Left ventricle myocardium inferior (tissue), 1 donor: ENCODE measurements at regions not wholly inside any gene's neighbourhood (a gene's known extent, or its start where the extent isn't known, plus 50 kb on each side); places are given as distances from the start of the nearest gene placed in this dataset.

Source experiments
- DNase-seq: peaks from one replicate; pipeline ENCODE4 v3.0.0-alpha.2; 2020
- H3K27ac ChIP-seq: fragments of 200-600 bp; replicated peaks from 2 replicates; pipeline ENCODE4 v1.8.0; 2021
- H3K27me3 ChIP-seq: fragments of 200-600 bp; 2 replicates; pipeline ENCODE4 v1.8.0; 2021; ENCODE audit warnings: low read depth
- H3K36me3 ChIP-seq: fragments of 200-600 bp; 2 replicates; pipeline ENCODE4 v1.8.0; 2021
- H3K4me1 ChIP-seq: fragments of 200-600 bp; 2 replicates; pipeline ENCODE4 v1.8.0; 2021
- H3K4me3 ChIP-seq: fragments of 200-600 bp; 2 replicates; pipeline ENCODE4 v1.8.0; 2021; ENCODE audit warnings: mild to moderate bottlenecking, moderate library complexity
- H3K9me3 ChIP-seq: fragments of 200-600 bp; replicated peaks from 2 replicates; pipeline ENCODE4 v1.8.0; 2021
- CTCF ChIP-seq: fragments of 200-600 bp; IDR thresholded peaks from 2 replicates; pipeline ENCODE4 v1.8.0; 2021; ENCODE audit warnings: antibody characterized with exemption, mild to moderate bottlenecking, borderline replicate concordance
- intact Hi-C: fragments of 100-400 bp; cut with micrococcal nuclease; formaldehyde crosslinking; loops from one replicate; pipeline ENCODE4 v1.11.0; 2022
- donor health status: DM: no; HTN: yes; CAD: no; lungs with severe emphysema.

GRCh38 chr3:43175541-43175940 lies 69.7 kb upstream of the POMGNT2 start:
- Histone ChIP-seq H3K4me1 (peaks cover 34% of the 10 kb centered on the region), H3K36me3 (peaks cover 4% of the 10 kb centered on the region), H3K27me3 (no peaks in the 10 kb centered on the region), H3K4me3 (no peak overlapping the region), H3K9me3 (peaks cover 17% of the 10 kb centered on the region), H3K27ac (no peak overlapping the region)
- TF ChIP-seq CTCF = no peak
- intact Hi-C loops = no loop called here
- DNase-seq = no peak

GRCh38 chr3:43173949-43174348 lies 68.1 kb upstream of the POMGNT2 start:
- Histone ChIP-seq H3K36me3 (peaks cover 4% of the 10 kb centered on the region), H3K4me1 (peaks cover 28% of the 10 kb centered on the region), H3K27ac (no peak overlapping the region), H3K9me3 (peaks cover 17% of the 10 kb centered on the region), H3K4me3 (no peak overlapping the region), H3K27me3 (no peaks in the 10 kb centered on the region)
- intact Hi-C loops = no loop called here
- DNase-seq = no peak
- no peak for TF ChIP-seq CTCF

- intact Hi-C loops = no loop called here
- Histone ChIP-seq H3K4me1 (peaks cover 16% of the 10 kb centered on the region), H3K9me3 (peaks cover 21% of the 10 kb centered on the region), H3K4me3 (no peak overlapping the region), H3K27me3 (no peaks in the 10 kb centered on the region), H3K27ac (no peak overlapping the region), H3K36me3 (peaks cover 4% of the 10 kb centered on the region)
- DNase-seq = no peak
- TF ChIP-seq CTCF = no peak
Measured at GRCh38 chr3:43171748-43172147, 65.9 kb upstream of the POMGNT2 start.

GRCh38 chr3:43170553-43170952 lies 64.7 kb upstream of the POMGNT2 start:
- H3K9me3 ChIP-seq = peaks cover 33% of the 10 kb centered on the region
- no peak for TF ChIP-seq CTCF

GRCh38 chr3:43169987-43170386 lies 64.1 kb upstream of the POMGNT2 start:
- H3K27me3 ChIP-seq = no peaks in the 10 kb centered on the region
- intact Hi-C loops = loop anchor here (10.0 kb wide), 1 partner anchor 205 kb away; no protein-coding TSS in a partner anchor
- no peak overlapping the region for H3K27ac ChIP-seq
- DNase-seq = no peak
- H3K9me3 ChIP-seq = peaks cover 35% of the 10 kb centered on the region
- no peak for TF ChIP-seq CTCF
- H3K4me3 ChIP-seq = no peak overlapping the region
- H3K4me1 ChIP-seq = peaks cover 9% of the 10 kb centered on the region
- peaks cover 4% of the 10 kb centered on the region for H3K36me3 ChIP-seq

More at GRCh38 chr3:43170553-43170952, 64.7 kb upstream of the POMGNT2 start:
- Histone ChIP-seq H3K27ac (no peak overlapping the region), H3K4me1 (peaks cover 9% of the 10 kb centered on the region), H3K27me3 (no peaks in the 10 kb centered on the region), H3K36me3 (peaks cover 4% of the 10 kb centered on the region), H3K4me3 (no peak overlapping the region)
- DNase-seq = no peak
- intact Hi-C loops = no loop called here
